Large intestine (tissue), 3 donors: ENCODE measurements at regions not wholly inside any gene's neighbourhood (a gene's known extent, or its start where the extent isn't known, plus 50 kb on each side); places are given as distances from the start of the nearest gene placed in this dataset.
"Not testable (repeated sequence)": the region's sequence is repeated elsewhere in the genome, so short reads cannot be mapped to it uniquely, and the experiment has no call there.

Experiments
- DNase-seq, 2 donors: peaks; one replicate each; pipeline versions ENCODE4 v3.0.0 to v3.0.0-alpha.2; 2013
- H3K27ac ChIP-seq: one replicate; pipeline ENCODE4 v1.5.1; 2013; ENCODE audit warnings: low read length
- H3K27me3 ChIP-seq: 2 replicates; pipeline ENCODE4 v1.6.1; 2013; ENCODE audit warnings: low read length; ENCODE audit not compliant: control insufficient read depth, insufficient read depth
- H3K36me3 ChIP-seq: 2 replicates; pipeline ENCODE4 v1.6.1; 2013; ENCODE audit warnings: low read length; ENCODE audit not compliant: control insufficient read depth, insufficient read depth
- H3K4me1 ChIP-seq: one replicate; pipeline ENCODE4 v1.6.1; 2013; ENCODE audit warnings: low read length; ENCODE audit not compliant: control insufficient read depth, insufficient read depth
- H3K4me3 ChIP-seq: one replicate; pipeline ENCODE4 v1.5.1; 2013; ENCODE audit warnings: low read length
- H3K9me3 ChIP-seq: one replicate; pipeline ENCODE4 v1.6.1; 2013; ENCODE audit warnings: mild to moderate bottlenecking, low read depth, low read length, moderate library complexity; ENCODE audit not compliant: control insufficient read depth
- WGBS: methylation state at CpG from one replicate; pipeline ENCODE4 v1.1.5; 2013; ENCODE audit warnings: low lambda C conversion rate; ENCODE audit not compliant: insufficient coverage; 5-methylcytosine and 5-hydroxymethylcytosine counted together

DNA sequence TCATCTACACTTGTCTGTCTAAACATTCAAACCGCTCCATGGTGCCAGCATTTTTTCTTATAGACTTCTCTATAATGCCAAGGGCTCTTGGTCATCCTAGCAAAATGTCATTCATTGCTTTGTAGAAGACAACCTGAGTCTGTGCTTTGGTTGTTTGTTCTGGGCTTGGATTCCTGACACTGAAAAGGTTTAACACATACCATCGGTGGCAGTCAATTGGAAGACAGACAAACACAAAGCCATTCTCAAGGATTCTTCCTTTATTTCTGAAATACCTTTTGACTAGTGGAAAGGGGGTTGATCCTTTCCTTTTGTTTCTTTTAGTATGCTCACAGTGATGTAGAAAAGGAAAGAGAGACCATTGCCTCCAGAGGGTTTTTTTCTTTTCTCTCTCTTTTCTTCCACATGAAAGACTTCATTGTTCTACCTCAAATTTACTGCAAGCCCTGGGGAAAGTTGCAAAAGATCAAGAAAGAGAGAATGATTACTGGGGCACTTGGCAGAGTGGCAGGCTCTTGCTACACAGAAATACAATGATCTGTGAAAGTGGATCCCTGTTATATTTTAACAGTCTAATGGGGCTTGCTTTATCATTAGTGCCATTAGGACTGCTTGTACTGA, 66.4 kb upstream of the TMC1 start:
- Histone ChIP-seq H3K27me3 (no peaks in the 10 kb centered on the region), H3K9me3 (no peaks in the 10 kb centered on the region), H3K4me3 (no peak overlapping the region), H3K36me3 (no peaks in the 10 kb centered on the region), H3K27ac (no peak overlapping the region), H3K4me1 (peaks cover 14% of the 10 kb centered on the region)
- no CpG with 5 or more reads among the region's 2 CpGs for WGBS
- peak in 1 of 2 donors; percentile 39 for DNase-seq

DNA sequence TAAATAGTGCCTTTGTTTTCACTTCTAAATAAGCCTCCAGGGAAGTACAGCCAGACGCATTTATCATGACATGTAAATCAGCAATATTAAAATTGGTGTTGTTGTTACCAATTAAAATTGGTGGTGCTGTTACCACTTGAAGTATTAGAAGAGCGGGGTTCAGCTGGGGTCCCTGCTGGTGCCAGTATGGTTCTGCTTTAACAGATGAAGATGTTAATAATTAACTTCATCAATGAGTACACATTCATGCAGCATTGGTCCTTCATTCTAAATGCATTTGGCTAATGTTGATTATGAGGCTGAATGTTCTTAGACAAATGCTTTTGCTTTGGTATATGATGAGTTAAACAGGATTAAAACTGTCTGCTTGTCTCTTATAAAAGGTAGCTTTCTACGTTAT, 67.6 kb upstream of the TMC1 start:
- DNase-seq: peak in 1 of 2 donors; percentile 42
- Histone ChIP-seq H3K36me3 (no peaks in the 10 kb centered on the region), H3K4me1 (peaks cover 5% of the 10 kb centered on the region), H3K9me3 (no peaks in the 10 kb centered on the region), H3K27ac (no peak overlapping the region), H3K4me3 (no peak overlapping the region), H3K27me3 (no peaks in the 10 kb centered on the region)
- 40% methylated on average over 1 of the region's 3 CpGs for WGBS

DNA sequence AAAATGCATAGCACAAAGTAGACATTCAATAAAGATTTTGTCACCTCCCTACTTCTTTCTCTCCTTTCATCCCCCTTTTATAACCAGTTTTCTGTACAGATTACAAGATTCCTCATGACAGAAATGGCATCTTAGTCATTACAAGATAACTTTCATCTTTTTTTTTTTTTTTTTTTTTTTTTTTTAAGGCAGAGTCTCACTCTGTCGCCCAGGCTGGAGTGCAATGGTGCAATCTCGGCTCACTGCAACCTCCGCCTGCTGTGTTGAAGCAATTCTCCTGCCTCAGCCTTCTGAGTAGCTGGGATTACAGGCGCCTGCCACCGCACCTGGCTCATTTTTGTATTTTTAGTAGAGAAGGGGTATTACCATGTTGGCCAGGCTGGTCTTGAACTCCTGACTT, 75.2 kb upstream of the TMC1 start:
- not testable (repeated sequence) for H3K4me3 ChIP-seq, H3K27me3 ChIP-seq, H3K9me3 ChIP-seq, H3K27ac ChIP-seq, H3K36me3 ChIP-seq, DNase-seq
- H3K4me1 ChIP-seq: peaks cover 16% of the 10 kb centered on the region
- WGBS: no CpG with 5 or more reads among the region's 5 CpGs

DNA sequence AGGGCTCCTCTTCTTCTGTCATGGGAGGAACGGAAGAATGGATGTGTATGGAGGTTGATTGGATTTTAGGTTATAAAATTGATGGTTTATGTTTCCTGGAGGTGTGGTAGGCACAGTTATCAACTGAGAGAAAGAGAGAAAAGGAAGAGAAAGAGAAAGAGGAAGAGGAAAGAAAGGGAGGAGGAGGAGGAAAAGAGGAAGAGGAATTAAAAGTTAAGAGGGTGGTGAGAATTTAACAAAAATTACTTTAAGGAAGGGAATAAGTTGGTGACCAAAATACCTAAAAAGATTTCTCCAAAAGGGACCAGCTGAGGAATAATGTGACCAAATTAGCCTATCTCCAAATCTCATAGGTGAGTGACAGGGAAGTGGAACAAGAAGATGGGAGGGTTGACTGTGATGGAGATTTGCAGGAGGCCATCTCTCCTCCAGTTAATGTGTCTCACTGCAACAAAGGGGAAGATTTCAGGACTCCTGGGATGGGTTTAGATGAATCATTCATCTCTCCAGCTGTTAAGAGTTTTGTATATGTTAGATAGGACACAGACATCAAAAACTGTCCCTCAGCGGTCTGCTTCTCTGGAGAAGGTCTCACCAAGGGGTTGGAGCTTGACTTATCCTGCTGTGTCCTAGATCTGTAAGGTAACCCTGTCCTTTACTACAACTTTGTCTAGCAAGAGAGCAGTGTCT, 76.0 kb upstream of the TMC1 start:
- H3K27me3 ChIP-seq: no peaks in the 10 kb centered on the region
- no CpG with 5 or more reads among the region's 2 CpGs for WGBS
- H3K36me3 ChIP-seq: no peaks in the 10 kb centered on the region
- no peak overlapping the region for H3K4me3 ChIP-seq
- DNase-seq: no peak
- no peaks in the 10 kb centered on the region for H3K9me3 ChIP-seq
- no peak overlapping the region for H3K27ac ChIP-seq
- peaks cover 16% of the 10 kb centered on the region for H3K4me1 ChIP-seq

DNA sequence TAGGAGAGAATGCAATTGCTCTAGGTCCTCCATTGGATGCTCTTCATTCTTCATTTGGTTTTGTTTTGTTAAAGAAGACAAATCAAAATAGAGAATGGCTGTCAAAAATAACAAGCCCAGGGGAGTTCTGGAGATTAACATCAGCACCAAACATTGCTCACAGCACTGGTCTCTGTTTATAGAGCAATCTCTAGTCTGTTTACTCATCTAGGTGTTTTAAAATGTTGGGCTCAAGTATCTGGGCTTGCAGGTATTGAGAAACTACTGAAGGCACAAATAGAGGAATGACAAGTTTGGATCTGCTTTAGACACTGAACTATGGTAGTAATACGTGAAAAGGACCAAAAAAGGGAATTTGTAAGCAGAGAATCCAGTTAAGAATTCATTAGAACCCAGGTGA, 77.0 kb upstream of the TMC1 start:
- no peak for DNase-seq
- no peaks in the 10 kb centered on the region for H3K27me3 ChIP-seq
- H3K36me3 ChIP-seq: no peaks in the 10 kb centered on the region
- no peak overlapping the region for H3K27ac ChIP-seq
- no peaks in the 10 kb centered on the region for H3K9me3 ChIP-seq
- peaks cover 16% of the 10 kb centered on the region for H3K4me1 ChIP-seq
- no peak overlapping the region for H3K4me3 ChIP-seq
- WGBS: 67% methylated on average over 1 of the region's 1 CpG

DNA sequence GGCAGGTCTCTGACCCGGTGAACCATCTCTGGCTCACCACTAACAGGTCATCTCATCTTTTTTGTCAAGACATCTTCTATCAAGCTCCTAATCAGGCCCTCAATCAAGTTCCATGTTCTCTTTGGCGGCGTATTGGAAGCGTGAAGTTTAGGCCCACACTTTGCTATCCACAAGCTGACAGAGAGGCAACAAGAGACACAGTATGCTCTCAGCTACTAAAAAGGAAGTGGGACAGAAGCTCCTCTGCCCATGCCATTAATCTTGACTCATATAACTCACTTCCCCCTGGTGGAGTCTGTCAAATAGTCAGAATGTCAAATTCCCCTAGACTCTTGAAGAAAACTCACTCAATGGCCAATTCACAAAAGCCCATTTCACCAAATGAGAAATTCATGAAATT, 77.6 kb upstream of the TMC1 start:
- H3K27me3 ChIP-seq: no peaks in the 10 kb centered on the region
- H3K4me1 ChIP-seq: peaks cover 16% of the 10 kb centered on the region
- no peak overlapping the region for H3K4me3 ChIP-seq
- H3K27ac ChIP-seq: no peak overlapping the region
- 100% methylated on average over 1 of the region's 4 CpGs for WGBS
- H3K9me3 ChIP-seq: no peaks in the 10 kb centered on the region
- no peaks in the 10 kb centered on the region for H3K36me3 ChIP-seq
- DNase-seq: no peak

DNA sequence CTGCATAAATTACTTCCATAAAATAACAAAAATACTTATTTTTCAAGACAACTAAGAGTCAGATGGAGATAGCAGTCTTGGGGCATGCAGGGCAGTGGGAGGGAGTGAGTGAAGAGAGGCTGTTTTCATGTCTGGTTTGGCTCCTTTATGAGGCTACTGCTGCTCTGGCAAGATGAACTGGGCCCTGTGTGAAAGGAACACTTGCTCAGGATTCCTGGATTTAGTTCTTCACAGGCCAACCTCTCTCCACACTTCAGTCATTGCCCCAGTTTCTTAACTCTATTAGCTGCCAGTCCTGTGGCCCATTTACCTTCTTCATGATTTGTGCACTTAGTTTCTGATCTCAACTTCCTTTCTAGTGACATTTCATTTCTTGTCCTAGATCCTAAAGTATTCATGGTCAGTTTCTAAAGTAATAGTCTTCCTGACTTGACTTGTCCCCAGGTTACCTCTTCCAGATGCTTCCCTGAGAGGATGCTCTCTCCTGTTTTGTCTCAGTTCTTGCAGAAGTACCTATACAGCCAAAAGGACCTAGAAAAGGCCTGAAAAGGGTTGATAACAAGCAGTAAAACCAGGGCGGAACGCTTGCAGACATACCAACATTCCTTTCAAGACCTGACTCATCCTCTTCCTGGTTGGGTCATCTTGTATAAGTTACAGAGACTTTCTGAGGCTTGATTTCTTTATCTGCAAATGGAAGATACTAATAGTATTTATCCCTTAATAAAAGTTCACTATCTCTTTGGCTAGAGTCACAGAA, 77.0 kb upstream of the ZFAND5 start:
- no CpG with 5 or more reads among the region's 2 CpGs for WGBS
- Histone ChIP-seq H3K4me3 (no peak overlapping the region), H3K4me1 (peaks cover 16% of the 10 kb centered on the region), H3K27ac (peak overlapping the region; percentile 38), H3K27me3 (no peaks in the 10 kb centered on the region), H3K36me3 (no peaks in the 10 kb centered on the region), H3K9me3 (no peaks in the 10 kb centered on the region)
- peak; percentile 51 to 52 for DNase-seq

DNA sequence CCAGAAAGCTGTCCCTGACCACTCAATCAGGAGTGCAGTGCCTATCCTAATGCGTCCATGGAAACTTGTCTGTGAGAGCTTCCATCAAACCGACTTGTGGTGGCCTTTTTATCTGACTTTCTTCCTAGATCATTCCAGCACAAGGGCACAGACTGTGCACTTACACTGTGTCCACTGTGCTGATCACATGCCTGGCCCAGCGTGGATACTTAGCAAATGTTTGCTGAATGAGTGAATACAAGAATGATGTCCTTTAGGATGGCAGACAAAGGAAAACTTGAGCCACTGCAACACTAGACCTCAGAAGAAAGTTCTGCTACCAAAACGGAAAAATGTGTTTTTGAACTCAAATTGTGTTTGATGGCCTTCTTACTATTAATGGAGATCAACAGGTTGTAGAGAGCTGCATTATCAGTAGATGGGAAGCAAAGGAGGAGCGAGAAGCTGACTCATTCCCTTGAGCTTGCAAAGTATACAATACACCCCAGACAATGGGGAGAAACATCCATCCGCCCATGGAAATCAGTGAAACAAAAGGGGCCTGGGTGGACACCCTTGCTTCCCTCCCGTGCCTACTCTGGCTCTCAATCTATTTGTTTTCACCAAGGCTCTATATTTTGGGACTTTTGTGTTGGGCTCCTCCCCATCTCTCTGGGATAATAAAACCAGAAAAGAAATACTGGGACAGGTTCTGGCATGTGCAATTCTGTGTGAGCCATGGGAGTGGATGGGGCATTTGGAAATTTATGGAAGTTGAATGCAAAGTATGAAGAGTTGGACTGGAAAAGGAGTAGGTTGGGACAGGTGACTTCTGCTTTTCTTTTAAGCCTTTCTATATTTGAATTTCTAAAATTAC, 76.2 kb upstream of the ZFAND5 start:
- no peaks in the 10 kb centered on the region for H3K36me3 ChIP-seq
- peak overlapping the region; percentile 38 for H3K27ac ChIP-seq
- no CpG with 5 or more reads among the region's 7 CpGs for WGBS
- H3K4me3 ChIP-seq: no peak overlapping the region
- H3K9me3 ChIP-seq: no peaks in the 10 kb centered on the region
- peaks cover 16% of the 10 kb centered on the region for H3K4me1 ChIP-seq
- H3K27me3 ChIP-seq: no peaks in the 10 kb centered on the region
- no peak for DNase-seq

DNA sequence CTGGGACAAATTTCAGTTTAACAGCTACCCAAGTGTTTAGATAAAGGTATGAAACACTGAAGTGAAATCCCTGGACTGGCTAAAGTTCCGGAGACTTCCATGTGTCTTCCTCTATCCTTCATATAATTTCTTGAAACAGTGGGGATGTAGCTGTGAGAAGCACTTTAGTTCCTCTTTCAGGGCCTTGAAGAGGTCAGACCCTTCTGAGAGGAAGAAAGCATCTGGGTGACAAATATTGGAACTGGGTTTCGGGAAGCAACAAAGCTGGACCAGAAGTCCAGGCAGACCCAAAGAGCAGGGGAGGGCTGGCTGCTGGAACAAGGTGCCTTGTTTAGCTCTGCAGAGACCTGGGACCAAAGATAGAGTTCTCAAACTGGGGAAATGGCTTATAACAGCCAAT, 75.4 kb upstream of the ZFAND5 start:
- WGBS: no CpG with 5 or more reads among the region's 2 CpGs

DNA sequence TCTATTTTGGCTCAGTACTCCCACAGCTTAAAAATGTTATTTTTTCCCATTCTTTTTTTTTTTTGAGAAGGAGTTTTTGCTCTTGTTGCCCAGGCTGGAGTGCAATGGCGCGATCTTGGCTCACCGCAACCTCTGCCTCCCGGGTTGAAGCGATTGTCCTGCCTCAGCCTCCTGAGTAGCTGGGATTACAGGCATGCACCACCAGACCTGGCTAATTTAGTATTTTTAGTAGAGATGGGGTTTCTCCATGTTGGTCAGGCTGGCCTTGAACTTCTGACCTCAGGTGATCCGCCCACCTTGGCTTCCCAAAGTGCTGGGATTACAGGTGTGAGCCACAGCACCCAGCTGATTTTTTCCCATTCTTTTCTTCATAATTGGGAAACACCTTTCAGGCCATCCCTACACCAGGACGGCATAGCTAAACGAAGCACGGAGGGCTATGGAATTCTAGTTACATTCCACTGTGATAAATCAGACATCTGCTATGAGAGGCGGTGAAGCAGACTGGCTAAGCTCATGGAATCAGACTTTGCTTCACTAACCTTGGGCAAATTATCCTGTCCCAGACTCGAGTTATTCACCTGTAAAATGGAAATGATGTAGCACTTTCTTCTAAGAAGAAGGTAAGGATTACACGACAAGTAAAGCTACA, 68.7 kb upstream of the ZFAND5 start:
- WGBS: 60% methylated on average over 1 of the region's 12 CpGs
- not testable (repeated sequence) for DNase-seq, H3K4me1 ChIP-seq

More for the DNA sequence above, 75.4 kb upstream of the ZFAND5 start:
- H3K27me3 ChIP-seq: no peaks in the 10 kb centered on the region
- no peaks in the 10 kb centered on the region for H3K36me3 ChIP-seq
- H3K4me3 ChIP-seq: no peak overlapping the region
- H3K27ac ChIP-seq: no peak overlapping the region
- no peak for DNase-seq
- H3K4me1 ChIP-seq: peaks cover 16% of the 10 kb centered on the region
- H3K9me3 ChIP-seq: no peaks in the 10 kb centered on the region

More for the DNA sequence above, 68.7 kb upstream of the ZFAND5 start:
- H3K4me3 ChIP-seq, H3K27ac ChIP-seq, H3K27me3 ChIP-seq, H3K9me3 ChIP-seq, H3K36me3 ChIP-seq: not testable (repeated sequence)
